Endothelial cell of umbilical vein (primary cell): ENCODE measurements at regions not wholly inside any gene's neighbourhood (a gene's known extent, or its start where the extent isn't known, plus 50 kb on each side); places are given as distances from the start of the nearest gene placed in this dataset.

Experiments
- CTCF ChIP-seq, 2 donors: IDR thresholded peaks; 1 replicate in 1 of 2; 2 replicates in 1 of 2; pipeline ENCODE4 v1.5.1; 2011; ENCODE audit warnings: low read length in 2 of 2, mild to moderate bottlenecking in 2 of 2, moderate library complexity in 2 of 2, control low read depth in 1 of 2, inconsistent platforms in 1 of 2, low read depth in 1 of 2; ENCODE audit not compliant: insufficient read depth in 1 of 2; ENCODE audit errors: extremely low read depth in 1 of 2
- EZH2 ChIP-seq: IDR thresholded peaks from 2 replicates; pipeline ENCODE4 v1.6.1; 2012; ENCODE audit warnings: borderline replicate concordance, low read depth, mild to moderate bottlenecking, moderate library complexity, low read length, inconsistent platforms; ENCODE audit not compliant: severe bottlenecking
- FOS ChIP-seq: IDR thresholded peaks from 2 replicates; pipeline ENCODE4 v1.6.1; 2011; ENCODE audit warnings: mild to moderate bottlenecking, low read length, moderate library complexity, borderline replicate concordance; ENCODE audit not compliant: insufficient read depth
- GATA2 ChIP-seq: IDR thresholded peaks from 2 replicates; pipeline ENCODE4 v1.7.0; 2011; ENCODE audit warnings: low read depth, mild to moderate bottlenecking, moderate library complexity, mixed read lengths, low read length; ENCODE audit not compliant: insufficient read length, insufficient read depth
- JUN ChIP-seq: IDR thresholded peaks from 2 replicates; pipeline ENCODE4 v1.6.1; 2011; ENCODE audit warnings: borderline replicate concordance, low read depth; ENCODE audit not compliant: insufficient read length, insufficient read depth
- MAX ChIP-seq: IDR thresholded peaks from 2 replicates; pipeline ENCODE4 v1.6.1; 2011; ENCODE audit not compliant: insufficient read depth, insufficient read length
- MYC ChIP-seq: IDR thresholded peaks from one replicate; pipeline ENCODE4 v1.6.1; 2011; ENCODE audit warnings: mild to moderate bottlenecking, low read depth, low read length
- POLR2A ChIP-seq: IDR thresholded peaks from 2 replicates; pipeline ENCODE4 v1.6.1; 2012; ENCODE audit warnings: low read depth, mild to moderate bottlenecking, control low read depth, low read length
- POLR2AphosphoS5 ChIP-seq: IDR thresholded peaks from 2 replicates; pipeline ENCODE4 v1.6.1; 2012; ENCODE audit warnings: low read depth, mild to moderate bottlenecking, control low read depth, low read length, moderate library complexity; ENCODE audit not compliant: insufficient read depth

GRCh38 chr2:34353509-34354113 lies 754.5 kb upstream of the FAM98A start:
- no peak for TF ChIP-seq CTCF (IDR thresholded peaks at IDR 0.05; ENCODE audit: extremely low read depth in 1 of 2, insufficient read depth in 1 of 2, low read depth in 1 of 2, low read length in 2 of 2)
- TF ChIP-seq POLR2AphosphoS5 = no peak
- TF ChIP-seq EZH2 = no peak
- no peak for TF ChIP-seq MAX
- no peak for TF ChIP-seq POLR2A
- TF ChIP-seq FOS = no peak
- no peak for TF ChIP-seq JUN
- no peak for TF ChIP-seq MYC
- TF ChIP-seq GATA2 = no peak
